ENCODE measurements at regions not wholly inside any gene's neighbourhood (a gene's known extent, or its start where the extent isn't known, plus 50 kb on each side); places are given as distances from the start of the nearest gene placed in this dataset.
"Not testable (repeated sequence)": the region's sequence is repeated elsewhere in the genome, so short reads cannot be mapped to it uniquely, and the experiment has no call there.

DNA sequence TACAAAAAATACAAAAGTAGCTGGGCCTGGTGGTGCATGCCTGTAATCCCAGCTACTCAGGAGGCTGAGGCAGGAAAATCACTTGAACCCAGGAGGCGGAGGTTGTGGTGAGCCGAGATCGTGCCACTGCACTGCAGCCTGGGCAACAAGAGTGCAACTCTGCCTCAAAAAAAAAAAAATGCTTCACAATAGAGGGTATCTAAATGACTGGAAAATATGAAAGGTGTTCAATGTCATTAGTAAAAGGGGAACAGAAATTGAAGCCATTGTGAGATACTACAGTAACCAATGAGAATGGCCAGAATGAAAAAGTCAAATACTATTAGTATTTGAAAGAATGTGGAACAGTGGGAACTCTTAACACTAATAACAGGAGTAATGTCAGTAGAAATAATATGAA, 96.1 kb upstream of the FAM241A start:
- H3K4me1 ChIP-seq (ENCODE audit: control insufficient read depth in 3 of 3, insufficient read depth in 3 of 3, low read length in 3 of 3); H3K9me3 ChIP-seq (ENCODE audit: control insufficient read depth in 3 of 3, low read length in 3 of 3); H3K4me3 ChIP-seq (ENCODE audit: low read length in 3 of 3); H3K27ac ChIP-seq (ENCODE audit: low read depth, low read length); H3K27me3 ChIP-seq (ENCODE audit: control insufficient read depth in 3 of 3, insufficient read depth in 3 of 3, low read length in 3 of 3); H3K9ac ChIP-seq (ENCODE audit: low read depth in 1 of 3, low read length in 3 of 3); H3K36me3 ChIP-seq (ENCODE audit: control insufficient read depth in 3 of 3, insufficient read depth in 3 of 3, low read length in 3 of 3): not testable (repeated sequence)

DNA sequence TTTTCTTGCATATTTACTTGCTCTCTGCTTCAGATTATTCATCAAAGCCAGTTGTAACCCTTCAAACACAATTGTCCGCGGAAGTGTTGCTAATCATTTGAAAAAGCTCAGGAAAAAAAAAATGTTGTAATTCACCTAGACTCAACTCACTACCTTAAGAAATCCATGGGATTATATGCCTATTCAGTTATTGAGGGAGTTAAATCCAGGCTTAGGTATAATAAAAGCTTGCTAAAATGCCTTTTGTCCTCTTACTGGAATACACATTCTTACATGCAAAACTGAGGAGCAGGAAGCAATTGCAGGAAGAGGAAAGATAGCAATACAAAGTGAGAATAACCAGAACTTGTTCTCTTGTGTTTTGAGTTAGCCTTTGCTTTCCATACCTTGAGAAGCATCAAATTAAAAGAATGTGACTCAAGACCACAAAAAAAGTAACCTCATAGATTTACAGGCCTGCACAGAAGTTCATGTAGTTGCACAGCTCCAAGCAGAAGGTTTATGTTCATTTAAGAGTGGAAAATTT, 91.4 kb upstream of the FAM241A start:
- H3K9ac ChIP-seq (ENCODE audit: low read depth in 1 of 3, low read length in 3 of 3) = no peak overlapping the region
- no peaks in the 10 kb centered on the region for H3K4me1 ChIP-seq (ENCODE audit: control insufficient read depth in 3 of 3, insufficient read depth in 3 of 3, low read length in 3 of 3)
- H3K4me3 ChIP-seq (ENCODE audit: low read length in 3 of 3) = no peak overlapping the region
- H3K36me3 ChIP-seq (ENCODE audit: control insufficient read depth in 3 of 3, insufficient read depth in 3 of 3, low read length in 3 of 3) = no peaks in the 10 kb centered on the region
- no peaks in the 10 kb centered on the region for H3K9me3 ChIP-seq (ENCODE audit: control insufficient read depth in 3 of 3, low read length in 3 of 3)
- no peak overlapping the region for H3K27ac ChIP-seq (ENCODE audit: low read depth, low read length)
- H3K27me3 ChIP-seq (ENCODE audit: control insufficient read depth in 3 of 3, insufficient read depth in 3 of 3, low read length in 3 of 3) = no peaks in the 10 kb centered on the region

DNA sequence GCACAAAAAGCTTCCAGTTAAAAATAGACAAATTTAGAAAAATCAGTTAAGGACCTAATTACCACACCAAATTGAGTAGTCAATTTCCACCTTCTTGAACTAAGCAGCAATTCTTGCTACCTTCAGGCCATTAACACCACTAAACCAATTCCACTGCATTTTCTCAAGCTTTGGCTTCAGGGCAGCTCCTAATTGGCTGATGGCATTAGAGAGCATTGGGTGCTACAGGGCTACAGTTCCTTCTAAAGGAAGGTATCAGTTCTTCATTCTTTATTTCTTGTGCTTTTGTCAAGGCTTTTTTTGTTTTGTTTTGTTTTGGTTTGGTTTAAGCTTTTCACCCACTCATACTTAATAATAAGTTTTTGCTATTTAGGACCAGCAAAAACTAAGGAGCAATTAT, 90.2 kb upstream of the FAM241A start:
- no peaks in the 10 kb centered on the region for H3K9me3 ChIP-seq (ENCODE audit: control insufficient read depth in 3 of 3, low read length in 3 of 3)
- H3K27ac ChIP-seq (ENCODE audit: low read depth, low read length) = no peak overlapping the region
- H3K36me3 ChIP-seq (ENCODE audit: control insufficient read depth in 3 of 3, insufficient read depth in 3 of 3, low read length in 3 of 3) = no peaks in the 10 kb centered on the region
- no peaks in the 10 kb centered on the region for H3K27me3 ChIP-seq (ENCODE audit: control insufficient read depth in 3 of 3, insufficient read depth in 3 of 3, low read length in 3 of 3)
- H3K4me3 ChIP-seq (ENCODE audit: low read length in 3 of 3) = no peak overlapping the region
- no peak overlapping the region for H3K9ac ChIP-seq (ENCODE audit: low read depth in 1 of 3, low read length in 3 of 3)
- H3K4me1 ChIP-seq (ENCODE audit: control insufficient read depth in 3 of 3, insufficient read depth in 3 of 3, low read length in 3 of 3) = no peaks in the 10 kb centered on the region

DNA sequence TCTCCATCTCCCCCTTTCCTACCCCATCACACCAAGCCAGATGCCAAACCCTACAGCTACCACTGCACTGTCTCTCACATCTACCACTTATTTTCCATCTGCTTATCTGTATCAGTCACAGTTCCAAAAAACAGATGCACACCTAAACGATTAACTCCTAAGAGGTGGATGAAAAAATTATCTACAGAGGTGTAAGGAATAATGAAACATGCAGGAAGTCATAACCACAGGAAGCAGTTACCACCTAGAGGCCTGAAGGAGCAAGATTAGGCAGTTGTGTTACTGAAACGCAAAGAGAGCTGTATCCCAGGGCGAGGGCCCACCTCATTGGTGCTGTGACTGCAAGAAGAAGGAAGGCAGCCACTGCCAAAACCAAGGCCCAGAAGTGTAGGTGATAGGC, 87.8 kb upstream of the FAM241A start:
- no peaks in the 10 kb centered on the region for H3K4me1 ChIP-seq (ENCODE audit: control insufficient read depth in 3 of 3, insufficient read depth in 3 of 3, low read length in 3 of 3)
- H3K27me3 ChIP-seq (ENCODE audit: control insufficient read depth in 3 of 3, insufficient read depth in 3 of 3, low read length in 3 of 3) = no peaks in the 10 kb centered on the region
- H3K36me3 ChIP-seq (ENCODE audit: control insufficient read depth in 3 of 3, insufficient read depth in 3 of 3, low read length in 3 of 3) = no peaks in the 10 kb centered on the region
- H3K9ac ChIP-seq (ENCODE audit: low read depth in 1 of 3, low read length in 3 of 3) = no peak overlapping the region
- no peak overlapping the region for H3K27ac ChIP-seq (ENCODE audit: low read depth, low read length)
- no peaks in the 10 kb centered on the region for H3K9me3 ChIP-seq (ENCODE audit: control insufficient read depth in 3 of 3, low read length in 3 of 3)
- H3K4me3 ChIP-seq (ENCODE audit: low read length in 3 of 3) = no peak overlapping the region

DNA sequence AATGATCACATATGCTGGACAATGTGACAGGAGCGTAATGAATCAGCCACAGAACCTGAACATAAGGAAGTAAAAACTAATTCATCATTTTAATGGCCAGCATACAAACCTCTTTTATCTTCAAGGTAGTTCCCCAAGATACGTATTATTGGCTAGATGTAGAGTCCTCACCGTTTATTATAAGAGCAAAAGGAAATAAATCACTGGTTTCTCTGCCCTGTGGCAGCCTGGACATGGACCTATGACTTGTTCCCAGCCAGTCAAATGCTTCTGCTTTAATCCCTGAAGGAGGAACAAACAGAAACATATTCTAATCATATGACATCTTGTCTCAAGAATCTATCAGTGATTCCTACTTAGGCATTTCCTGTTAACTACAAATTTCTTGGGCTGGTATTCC, 86.8 kb upstream of the FAM241A start:
- Histone ChIP-seq H3K9me3 (ENCODE audit: control insufficient read depth in 3 of 3, low read length in 3 of 3) (no peaks in the 10 kb centered on the region), H3K27ac (ENCODE audit: low read depth, low read length) (no peak overlapping the region), H3K27me3 (ENCODE audit: control insufficient read depth in 3 of 3, insufficient read depth in 3 of 3, low read length in 3 of 3) (no peaks in the 10 kb centered on the region), H3K9ac (ENCODE audit: low read depth in 1 of 3, low read length in 3 of 3) (no peak overlapping the region), H3K36me3 (ENCODE audit: control insufficient read depth in 3 of 3, insufficient read depth in 3 of 3, low read length in 3 of 3) (no peaks in the 10 kb centered on the region), H3K4me3 (ENCODE audit: low read length in 3 of 3) (no peak overlapping the region), H3K4me1 (ENCODE audit: control insufficient read depth in 3 of 3, insufficient read depth in 3 of 3, low read length in 3 of 3) (no peaks in the 10 kb centered on the region)

DNA sequence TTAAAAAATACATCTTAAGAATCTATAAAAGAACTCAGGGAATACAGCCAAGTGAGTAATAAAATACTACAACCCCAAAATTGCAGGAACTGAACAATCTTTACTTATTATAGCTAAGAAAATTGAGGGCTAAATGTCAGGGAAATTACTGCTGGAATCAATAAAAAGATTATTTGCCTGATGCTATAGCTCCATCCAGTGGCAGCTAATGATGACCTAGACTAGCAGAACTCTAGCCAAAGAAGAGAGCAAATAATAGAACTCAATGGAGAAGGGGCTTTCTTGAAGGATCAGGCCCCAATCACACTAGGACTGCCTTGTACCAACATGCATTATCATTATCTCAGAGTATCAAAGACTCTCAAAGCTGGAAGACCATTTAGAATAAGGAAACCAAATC, 85.0 kb upstream of the FAM241A start:
- Histone ChIP-seq H3K9me3 (ENCODE audit: control insufficient read depth in 3 of 3, low read length in 3 of 3) (no peaks in the 10 kb centered on the region), H3K4me1 (ENCODE audit: control insufficient read depth in 3 of 3, insufficient read depth in 3 of 3, low read length in 3 of 3) (no peaks in the 10 kb centered on the region), H3K27me3 (ENCODE audit: control insufficient read depth in 3 of 3, insufficient read depth in 3 of 3, low read length in 3 of 3) (no peaks in the 10 kb centered on the region), H3K27ac (ENCODE audit: low read depth, low read length) (no peak overlapping the region), H3K9ac (ENCODE audit: low read depth in 1 of 3, low read length in 3 of 3) (no peak overlapping the region), H3K4me3 (ENCODE audit: low read length in 3 of 3) (no peak overlapping the region), H3K36me3 (ENCODE audit: control insufficient read depth in 3 of 3, insufficient read depth in 3 of 3, low read length in 3 of 3) (no peaks in the 10 kb centered on the region)

DNA sequence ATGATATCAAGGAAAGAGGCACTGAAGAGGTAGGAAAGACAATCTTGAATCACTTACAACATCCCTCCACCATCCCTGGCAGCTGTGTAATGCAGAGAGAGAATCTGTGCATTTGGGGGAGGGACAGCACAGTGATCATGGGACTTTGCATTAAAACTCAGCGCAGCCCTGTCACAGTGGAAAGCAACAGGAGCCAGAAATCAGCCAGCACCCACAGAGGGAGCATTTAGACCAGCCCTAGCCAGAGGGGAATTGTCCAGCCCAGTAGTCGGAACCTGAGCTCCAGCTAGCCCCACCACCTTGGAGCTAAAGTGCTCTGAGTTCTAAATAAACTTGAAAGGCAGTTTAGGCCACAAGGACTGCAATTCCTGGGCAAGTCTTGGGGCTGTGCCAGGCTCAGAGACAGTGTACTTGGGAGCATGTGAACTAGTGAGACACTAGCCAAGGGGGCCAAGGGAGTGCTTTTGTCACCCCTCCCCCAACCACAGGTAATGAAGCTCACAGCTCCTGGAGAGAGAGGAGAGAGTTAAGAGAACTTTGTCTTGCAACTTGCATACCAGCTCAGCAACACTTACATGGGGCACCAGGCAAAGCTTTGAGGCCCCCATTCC, 83.9 kb upstream of the FAM241A start:
- Histone ChIP-seq H3K4me1 (ENCODE audit: control insufficient read depth in 3 of 3, insufficient read depth in 3 of 3, low read length in 3 of 3) (no peaks in the 10 kb centered on the region), H3K4me3 (ENCODE audit: low read length in 3 of 3) (no peak overlapping the region), H3K27me3 (ENCODE audit: control insufficient read depth in 3 of 3, insufficient read depth in 3 of 3, low read length in 3 of 3) (no peaks in the 10 kb centered on the region), H3K9ac (ENCODE audit: low read depth in 1 of 3, low read length in 3 of 3) (no peak overlapping the region), H3K36me3 (ENCODE audit: control insufficient read depth in 3 of 3, insufficient read depth in 3 of 3, low read length in 3 of 3) (no peaks in the 10 kb centered on the region), H3K27ac (ENCODE audit: low read depth, low read length) (no peak overlapping the region), H3K9me3 (ENCODE audit: control insufficient read depth in 3 of 3, low read length in 3 of 3) (no peaks in the 10 kb centered on the region)

DNA sequence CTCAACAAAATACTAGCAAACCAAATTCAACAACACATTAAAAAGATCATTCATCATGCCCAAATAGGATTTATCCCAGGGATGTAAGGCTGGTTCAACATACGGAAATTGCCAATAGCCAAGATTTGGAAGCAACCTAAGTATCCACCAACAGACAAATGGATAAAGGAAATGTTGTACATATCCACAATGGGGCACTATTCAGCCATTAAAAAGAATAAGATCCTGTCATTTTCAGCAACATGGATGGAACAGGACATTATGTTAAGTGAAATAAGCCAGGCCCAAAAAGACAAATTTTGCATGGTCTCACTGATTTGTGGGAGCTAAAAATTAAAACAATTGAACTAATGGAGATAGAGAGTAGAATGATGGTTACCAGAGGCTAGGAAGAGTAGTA, 82.0 kb upstream of the FAM241A start:
- Histone ChIP-seq H3K27ac (ENCODE audit: low read depth, low read length) (no peak overlapping the region), H3K36me3 (ENCODE audit: control insufficient read depth in 3 of 3, insufficient read depth in 3 of 3, low read length in 3 of 3) (no peaks in the 10 kb centered on the region), H3K9me3 (ENCODE audit: control insufficient read depth in 3 of 3, low read length in 3 of 3) (no peaks in the 10 kb centered on the region), H3K4me1 (ENCODE audit: control insufficient read depth in 3 of 3, insufficient read depth in 3 of 3, low read length in 3 of 3) (no peaks in the 10 kb centered on the region), H3K27me3 (ENCODE audit: control insufficient read depth in 3 of 3, insufficient read depth in 3 of 3, low read length in 3 of 3) (no peaks in the 10 kb centered on the region), H3K9ac (ENCODE audit: low read depth in 1 of 3, low read length in 3 of 3) (no peak overlapping the region), H3K4me3 (ENCODE audit: low read length in 3 of 3) (no peak overlapping the region)

DNA sequence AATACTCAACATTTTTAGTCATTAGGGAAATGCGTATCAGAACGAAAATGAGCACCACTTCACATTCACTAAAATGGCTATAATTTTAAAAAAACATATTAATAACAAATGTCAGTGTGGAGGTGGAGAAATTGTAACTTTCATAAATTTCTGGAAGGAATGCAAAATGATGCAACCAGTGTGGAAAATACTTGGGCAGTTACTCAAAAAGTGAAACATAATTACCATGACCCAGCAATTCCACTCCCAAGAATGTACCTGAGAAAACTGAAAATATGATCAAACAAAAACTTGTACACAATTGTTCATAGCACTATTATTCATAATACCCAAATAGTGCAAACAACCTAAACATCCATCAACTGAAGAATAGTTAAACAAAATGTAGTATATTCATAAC, 76.1 kb upstream of the FAM241A start:
- no peak overlapping the region for H3K4me3 ChIP-seq (ENCODE audit: low read length in 3 of 3)
- no peaks in the 10 kb centered on the region for H3K27me3 ChIP-seq (ENCODE audit: control insufficient read depth in 3 of 3, insufficient read depth in 3 of 3, low read length in 3 of 3)
- no peak overlapping the region for H3K27ac ChIP-seq (ENCODE audit: low read depth, low read length)
- no peaks in the 10 kb centered on the region for H3K36me3 ChIP-seq (ENCODE audit: control insufficient read depth in 3 of 3, insufficient read depth in 3 of 3, low read length in 3 of 3)
- H3K9ac ChIP-seq (ENCODE audit: low read depth in 1 of 3, low read length in 3 of 3) = no peak overlapping the region
- H3K9me3 ChIP-seq (ENCODE audit: control insufficient read depth in 3 of 3, low read length in 3 of 3) = no peaks in the 10 kb centered on the region
- H3K4me1 ChIP-seq (ENCODE audit: control insufficient read depth in 3 of 3, insufficient read depth in 3 of 3, low read length in 3 of 3) = no peaks in the 10 kb centered on the region

DNA sequence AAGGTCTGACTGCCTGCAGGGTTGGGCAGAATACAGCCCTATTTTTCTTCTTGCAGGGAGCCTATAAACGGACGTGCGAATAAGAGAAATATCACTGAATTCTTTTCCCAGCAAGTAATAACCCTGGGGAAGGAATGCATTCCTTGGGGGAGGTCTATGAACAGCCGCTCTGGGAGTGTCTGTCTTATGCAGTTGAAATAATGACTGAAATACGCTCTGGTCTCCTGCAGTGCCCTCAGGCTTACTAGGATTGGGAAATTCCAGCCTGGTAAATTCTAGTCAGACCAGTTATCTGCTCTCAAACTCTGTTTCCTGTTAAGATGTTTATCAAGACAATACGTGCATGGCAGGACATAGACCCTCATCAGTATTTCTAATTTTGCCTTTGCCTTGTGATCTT, 72.1 kb upstream of the FAM241A start:
- H3K4me1 ChIP-seq (ENCODE audit: control insufficient read depth in 3 of 3, insufficient read depth in 3 of 3, low read length in 3 of 3) = no peaks in the 10 kb centered on the region
- H3K9ac ChIP-seq (ENCODE audit: low read depth in 1 of 3, low read length in 3 of 3) = no peak overlapping the region
- H3K27me3 ChIP-seq (ENCODE audit: control insufficient read depth in 3 of 3, insufficient read depth in 3 of 3, low read length in 3 of 3) = no peaks in the 10 kb centered on the region
- no peaks in the 10 kb centered on the region for H3K36me3 ChIP-seq (ENCODE audit: control insufficient read depth in 3 of 3, insufficient read depth in 3 of 3, low read length in 3 of 3)
- no peaks in the 10 kb centered on the region for H3K9me3 ChIP-seq (ENCODE audit: control insufficient read depth in 3 of 3, low read length in 3 of 3)
- H3K4me3 ChIP-seq (ENCODE audit: low read length in 3 of 3) = no peak overlapping the region
- H3K27ac ChIP-seq (ENCODE audit: low read depth, low read length) = no peak overlapping the region
